COLO829 (cell line): ENCODE measurements at regions not wholly inside any gene's neighbourhood (a gene's known extent, or its start where the extent isn't known, plus 50 kb on each side); places are given as distances from the start of the nearest gene placed in this dataset.
"Not testable (repeated sequence)": the region's sequence is repeated elsewhere in the genome, so short reads cannot be mapped to it uniquely, and the experiment has no call there.

Source experiments
- DNase-seq: peaks from one replicate; pipeline ENCODE4 v3.0.0; 2012; ENCODE audit warnings: low spot score

- not testable (repeated sequence) for DNase-seq
Measured at GRCh38 chr2:89305623-89306022, 614.1 kb downstream of the RPIA start.

- not testable (repeated sequence) for DNase-seq
Measured at GRCh38 chr2:89306869-89307637, 615.6 kb downstream of the RPIA start.

- DNase-seq = not testable (repeated sequence)
Measured at GRCh38 chr2:89318990-89319389, 627.5 kb downstream of the RPIA start.

GRCh38 chr2:89325894-89326293 lies 634.4 kb downstream of the RPIA start:
- DNase-seq = not testable (repeated sequence)

- DNase-seq = not testable (repeated sequence)
Measured at GRCh38 chr2:89326455-89326854, 635.0 kb downstream of the RPIA start.

- DNase-seq = not testable (repeated sequence)
Measured at GRCh38 chr2:89328790-89329189, 637.3 kb downstream of the RPIA start.
